ENCODE measurements at regions not wholly inside any gene's neighbourhood (a gene's known extent, or its start where the extent isn't known, plus 50 kb on each side); places are given as distances from the start of the nearest gene placed in this dataset.
"Not testable (repeated sequence)": the region's sequence is repeated elsewhere in the genome, so short reads cannot be mapped to it uniquely, and the experiment has no call there.

- no peak for FAIRE-seq
- ChIA-PET SMC1A (ENCODE audit: uncharacterized antibody, unreplicated experiment) (no interaction called here), POLR2A (no interaction called here), CTCF (interaction anchor here (0.9 kb wide), 1 partner anchor 14 kb away, joined by 3 read pairs; no protein-coding TSS in a partner anchor), RAD21 (ENCODE audit: unreplicated experiment) (no interaction called here)
- Histone ChIP-seq H4K20me1 (ENCODE audit: control insufficient read depth, insufficient read depth) (no peaks in the 10 kb centered on the region), H3K79me2 (ENCODE audit: control insufficient read depth, insufficient read depth, low read length) (no peaks in the 10 kb centered on the region), H3K36me3 (ENCODE audit: control insufficient read depth in 2 of 2, insufficient read depth in 2 of 2, low read length in 1 of 2) (no peaks in the 10 kb centered on the region), H3K4me1 (ENCODE audit: control insufficient read depth, insufficient read depth, low read length) (no peaks in the 10 kb centered on the region), H3K4me2 (ENCODE audit: control insufficient read depth, insufficient read depth) (no peak overlapping the region), H3K27me3 (replicated peaks in 1 of 2; ENCODE audit: control insufficient read depth in 2 of 2, insufficient read depth in 2 of 2, low read length in 1 of 2) (no peaks in the 10 kb centered on the region), H3K9me3 (replicated peaks; ENCODE audit: control insufficient read depth, insufficient read depth, low read length) (no peaks in the 10 kb centered on the region), H2AFZ (ENCODE audit: control insufficient read depth, low read depth, low read length) (no peak overlapping the region), H3K4me3 (no peak overlapping the region), H3K9ac (ENCODE audit: control insufficient read depth, insufficient read depth, low read length) (no peak overlapping the region), H3K27ac (ENCODE audit: control insufficient read depth, insufficient read depth) (no peak overlapping the region)
- no peak for ATAC-seq
- DNase-seq (ENCODE audit: low read depth, low spot score): no peak
- no TSS peak for BruUV-seq (replicated peaks)
- in situ Hi-C loops (cut with MboI) (no loop called here), intact Hi-C loops (cut with micrococcal nuclease; ENCODE audit: unreplicated experiment) (no loop called here)
- TF ChIP-seq MEF2B (IDR thresholded peaks at IDR 0.05; ENCODE audit: partially characterized antibody, poor library complexity, severe bottlenecking) (no peak), ESRRA (IDR thresholded peaks at IDR 0.05; ENCODE audit: low read length) (no peak)
Measured at GRCh38 chr4:97081951-97082350, 1061.3 kb downstream of the STPG2 start.

- FAIRE-seq; in situ Hi-C loops (cut with MboI); POLR2A ChIA-PET; H3K4me2 ChIP-seq (ENCODE audit: control insufficient read depth, insufficient read depth); SMC1A ChIA-PET (ENCODE audit: uncharacterized antibody, unreplicated experiment); H3K79me2 ChIP-seq (ENCODE audit: control insufficient read depth, insufficient read depth, low read length); CTCF ChIA-PET; H3K27ac ChIP-seq (ENCODE audit: control insufficient read depth, insufficient read depth); H3K4me1 ChIP-seq (ENCODE audit: control insufficient read depth, insufficient read depth, low read length); H3K27me3 ChIP-seq (replicated peaks in 1 of 2; ENCODE audit: control insufficient read depth in 2 of 2, insufficient read depth in 2 of 2, low read length in 1 of 2); intact Hi-C loops (cut with micrococcal nuclease; ENCODE audit: unreplicated experiment); BruUV-seq (replicated peaks); ATAC-seq; H4K20me1 ChIP-seq (ENCODE audit: control insufficient read depth, insufficient read depth); RAD21 ChIA-PET (ENCODE audit: unreplicated experiment); H2AFZ ChIP-seq (ENCODE audit: control insufficient read depth, low read depth, low read length); DNase-seq (ENCODE audit: low read depth, low spot score); H3K36me3 ChIP-seq (ENCODE audit: control insufficient read depth in 2 of 2, insufficient read depth in 2 of 2, low read length in 1 of 2); H3K9ac ChIP-seq (ENCODE audit: control insufficient read depth, insufficient read depth, low read length); H3K9me3 ChIP-seq (replicated peaks; ENCODE audit: control insufficient read depth, insufficient read depth, low read length); H3K4me3 ChIP-seq: not testable (repeated sequence)
- WGBS (ENCODE audit: insufficient coverage, insufficient replicate concordance, low lambda C conversion rate, missing lambda C conversion rate): 46% methylated on average over 6 of the region's 6 CpGs
Measured at GRCh38 chr4:97097036-97097435, 1046.2 kb downstream of the STPG2 start.

- H3K4me3 ChIP-seq; DNase-seq (ENCODE audit: low read depth, low spot score); SMC1A ChIA-PET (ENCODE audit: uncharacterized antibody, unreplicated experiment); H3K27ac ChIP-seq (ENCODE audit: control insufficient read depth, insufficient read depth); in situ Hi-C loops (cut with MboI); CTCF ChIA-PET; H3K9me3 ChIP-seq (replicated peaks; ENCODE audit: control insufficient read depth, insufficient read depth, low read length); H2AFZ ChIP-seq (ENCODE audit: control insufficient read depth, low read depth, low read length); H3K4me2 ChIP-seq (ENCODE audit: control insufficient read depth, insufficient read depth); H3K4me1 ChIP-seq (ENCODE audit: control insufficient read depth, insufficient read depth, low read length); ATAC-seq; H3K27me3 ChIP-seq (replicated peaks in 1 of 2; ENCODE audit: control insufficient read depth in 2 of 2, insufficient read depth in 2 of 2, low read length in 1 of 2); H3K36me3 ChIP-seq (ENCODE audit: control insufficient read depth in 2 of 2, insufficient read depth in 2 of 2, low read length in 1 of 2); H3K9ac ChIP-seq (ENCODE audit: control insufficient read depth, insufficient read depth, low read length); intact Hi-C loops (cut with micrococcal nuclease; ENCODE audit: unreplicated experiment); FAIRE-seq; POLR2A ChIA-PET; BruUV-seq (replicated peaks); H4K20me1 ChIP-seq (ENCODE audit: control insufficient read depth, insufficient read depth); RAD21 ChIA-PET (ENCODE audit: unreplicated experiment); H3K79me2 ChIP-seq (ENCODE audit: control insufficient read depth, insufficient read depth, low read length): not testable (repeated sequence)
- WGBS (ENCODE audit: insufficient coverage, insufficient replicate concordance, low lambda C conversion rate, missing lambda C conversion rate): 23% methylated on average over 7 of the region's 7 CpGs
Measured at GRCh38 chr4:97101171-97101570, 1042.1 kb downstream of the STPG2 start.

All from GM12878 (cell line).